ENCODE measurements at regions not wholly inside any gene's neighbourhood (a gene's known extent, or its start where the extent isn't known, plus 50 kb on each side); places are given as distances from the start of the nearest gene placed in this dataset.

GRCh38 chr10:44650691-44651661, 260.2 kb upstream of the TMEM72 start (continued):
- TF ChIP-seq ZNF281 (CRISPR knock-in tag; IDR thresholded peaks at IDR 0.05) (no peak), AFF4 (CRISPR knock-in tag; IDR thresholded peaks at IDR 0.05; ENCODE audit: borderline replicate concordance) (no peak), EMX1 (CRISPR knock-in tag; IDR thresholded peaks at IDR 0.05) (no peak), ZMAT4 (CRISPR knock-in tag; IDR thresholded peaks at IDR 0.05) (no peak), ATF1 (CRISPR knock-in tag; IDR thresholded peaks at IDR 0.05) (no peak), CREB1 (CRISPR knock-in tag; IDR thresholded peaks at IDR 0.05) (no peak), SMAD4 (CRISPR knock-in tag; IDR thresholded peaks at IDR 0.05) (no peak)

- no peaks in the 10 kb centered on the region for H3K36me3 Mint-ChIP-seq
- no peaks in the 10 kb centered on the region for H3K4me1 Mint-ChIP-seq
- no peak for TF ChIP-seq CREM (CRISPR knock-in tag; IDR thresholded peaks at IDR 0.05)
- H3K27me3 Mint-ChIP-seq (ENCODE audit: low read depth): no peaks in the 10 kb centered on the region
- H3K27ac Mint-ChIP-seq: no peak overlapping the region
- POLR2A ChIA-PET: no interaction called here
- no peaks in the 10 kb centered on the region for H3K9me3 Mint-ChIP-seq
- ATAC-seq (no peak), DNase-seq (ENCODE audit: low spot score) (no peak)
- no peak overlapping the region for H3K4me3 Mint-ChIP-seq
- CTCF ChIA-PET: no interaction called here
Observed at GRCh38 chr10:44651834-44652233, 259.3 kb upstream of the TMEM72 start.

GRCh38 chr10:44659320-44659719, 251.8 kb upstream of the TMEM72 start:
- H3K36me3 Mint-ChIP-seq: no peaks in the 10 kb centered on the region
- H3K9me3 Mint-ChIP-seq: no peaks in the 10 kb centered on the region
- no peaks in the 10 kb centered on the region for H3K27me3 Mint-ChIP-seq (ENCODE audit: low read depth)
- ATAC-seq (no peak), DNase-seq (ENCODE audit: low spot score) (no peak)
- H3K4me1 Mint-ChIP-seq: peaks cover 8% of the 10 kb centered on the region
- ChIA-PET CTCF (no interaction called here), POLR2A (no interaction called here)
- H3K27ac Mint-ChIP-seq: no peak overlapping the region
- no peak overlapping the region for H3K4me3 Mint-ChIP-seq
- TF ChIP-seq MXD4 (CRISPR knock-in tag; IDR thresholded peaks at IDR 0.05; ENCODE audit: borderline replicate concordance) (no peak), CTCF (IDR thresholded peaks at IDR 0.05) (no peak), ETV6 (CRISPR knock-in tag; IDR thresholded peaks at IDR 0.05) (no peak), TEAD4 (CRISPR knock-in tag; IDR thresholded peaks at IDR 0.05) (no peak), NR2C2 (CRISPR knock-in tag; IDR thresholded peaks at IDR 0.05) (no peak), E2F1 (CRISPR knock-in tag; IDR thresholded peaks at IDR 0.05) (no peak), SMAD3 (CRISPR knock-in tag; IDR thresholded peaks at IDR 0.05; ENCODE audit: borderline replicate concordance) (no peak), OVOL2 (CRISPR knock-in tag; IDR thresholded peaks at IDR 0.05; ENCODE audit: borderline replicate concordance) (no peak), MAX (CRISPR knock-in tag; IDR thresholded peaks at IDR 0.05) (no peak), KAT7 (CRISPR knock-in tag; IDR thresholded peaks at IDR 0.05; ENCODE audit: borderline replicate concordance) (no peak), JUN (CRISPR knock-in tag; IDR thresholded peaks at IDR 0.05) (no peak)
